Naive thymus-derived CD8-positive, alpha-beta T cell (primary cell): ENCODE measurements at regions not wholly inside any gene's neighbourhood (a gene's known extent, or its start where the extent isn't known, plus 50 kb on each side); places are given as distances from the start of the nearest gene placed in this dataset.
"Not testable (repeated sequence)": the region's sequence is repeated elsewhere in the genome, so short reads cannot be mapped to it uniquely, and the experiment has no call there.

Experiments used
- ATAC-seq, 2 donors: fragments of 150-1000 bp; cut with Tn5 transposase in 1 of 2; sonication (Bioruptor Pico), chemical (Tn5 transposase) in 1 of 2; 1 replicate in 1 of 2; 2 replicates in 1 of 2; pipeline ENCODE4 v1.10.0; 2021; ENCODE audit warnings: mild to moderate bottlenecking in 2 of 2, moderate library complexity in 2 of 2
- POLR2A ChIA-PET: fragments of 350-600 bp; sonication (Branson Sonifier 250); formaldehyde crosslinking; loops from one replicate; lab custom pipeline; 2021; ENCODE audit warnings: antibody characterized with exemption; lab: Charles Lee
- DNase-seq, 10 donors: peaks; one replicate each; pipeline versions ENCODE4 v3.0.0 to v3.0.0-alpha.2; 2020 to 2022
- H3K27ac Mint-ChIP-seq, 10 donors: one replicate each; pipeline ENCODE4 v1.8.0; 2020 to 2022; ENCODE audit warnings: mild to moderate bottlenecking in 10 of 10, mixed read lengths in 10 of 10, moderate library complexity in 4 of 10, inconsistent platforms in 1 of 10
- H3K27me3 Mint-ChIP-seq, 5 donors: one replicate each; pipeline ENCODE4 v1.8.0; 2021 to 2022; ENCODE audit warnings: mixed read lengths in 5 of 5
- H3K36me3 Mint-ChIP-seq, 3 donors: one replicate each; pipeline ENCODE4 v1.8.0; 2020 to 2022; ENCODE audit warnings: mixed read lengths in 3 of 3, mild to moderate bottlenecking in 2 of 3, inconsistent platforms in 1 of 3
- H3K4me1 Mint-ChIP-seq, 4 donors: one replicate each; pipeline ENCODE4 v1.8.0; 2021 to 2022; ENCODE audit warnings: mixed read lengths in 4 of 4
- H3K4me3 Mint-ChIP-seq, 10 donors: one replicate each; pipeline ENCODE4 v1.8.0; 2020 to 2022; ENCODE audit warnings: mild to moderate bottlenecking in 10 of 10, mixed read lengths in 10 of 10, moderate library complexity in 6 of 10, inconsistent platforms in 1 of 10
- H3K9me3 Mint-ChIP-seq, 9 donors: one replicate each; pipeline ENCODE4 v1.8.0; 2020 to 2022; ENCODE audit warnings: mixed read lengths in 9 of 9, mild to moderate bottlenecking in 3 of 9, inconsistent platforms in 1 of 9, moderate library complexity in 1 of 9

- Mint-ChIP-seq H3K9me3 (no peaks in the 10 kb centered on the region), H3K27ac (no peak overlapping the region), H3K27me3 (no peaks in the 10 kb centered on the region), H3K36me3 (no peaks in the 10 kb centered on the region), H3K4me3 (no peak overlapping the region), H3K4me1 (no peaks in the 10 kb centered on the region)
- DNase-seq, result no peak
- POLR2A ChIA-PET, result no interaction called here
- ATAC-seq, result no peak
Measured at GRCh38 chr4:110853242-110853641, 230.4 kb upstream of the PITX2 start.

- DNase-seq, result no peak
- H3K4me1 Mint-ChIP-seq, result no peaks in the 10 kb centered on the region
- H3K36me3 Mint-ChIP-seq, result no peaks in the 10 kb centered on the region
- POLR2A ChIA-PET, result no interaction called here
- peaks cover 0 to under 1% (median 0%) of the 10 kb centered on the region in 9 donors for H3K9me3 Mint-ChIP-seq
- no peaks in the 10 kb centered on the region for H3K27me3 Mint-ChIP-seq
- no peak overlapping the region for H3K27ac Mint-ChIP-seq
- no peak for ATAC-seq
- H3K4me3 Mint-ChIP-seq, result no peak overlapping the region
Measured at GRCh38 chr4:110854021-110854678, 231.3 kb upstream of the PITX2 start.

GRCh38 chr4:110860125-110860524, 237.2 kb upstream of the PITX2 start:
- no peak for ATAC-seq

GRCh38 chr4:110860901-110861300, 238.0 kb upstream of the PITX2 start:
- Mint-ChIP-seq H3K4me1 (no peaks in the 10 kb centered on the region), H3K27ac (no peak overlapping the region), H3K4me3 (no peak overlapping the region), H3K27me3 (no peaks in the 10 kb centered on the region), H3K36me3 (no peaks in the 10 kb centered on the region), H3K9me3 (peaks cover 0 to 3% (median 0%) of the 10 kb centered on the region in 9 donors)
- POLR2A ChIA-PET, result no interaction called here
- DNase-seq, result no peak
- ATAC-seq, result no peak

More at GRCh38 chr4:110860125-110860524, 237.2 kb upstream of the PITX2 start:
- no peak for DNase-seq
- no peak overlapping the region for H3K4me3 Mint-ChIP-seq
- H3K27me3 Mint-ChIP-seq, result no peaks in the 10 kb centered on the region
- POLR2A ChIA-PET, result no interaction called here
- no peaks in the 10 kb centered on the region for H3K4me1 Mint-ChIP-seq
- no peaks in the 10 kb centered on the region for H3K36me3 Mint-ChIP-seq
- H3K9me3 Mint-ChIP-seq, result peaks cover 0 to 3% (median 0%) of the 10 kb centered on the region in 9 donors
- H3K27ac Mint-ChIP-seq, result no peak overlapping the region

- no peaks in the 10 kb centered on the region for H3K36me3 Mint-ChIP-seq
- peaks cover 0 to 5% (median 2%) of the 10 kb centered on the region in 9 donors for H3K9me3 Mint-ChIP-seq
- no peak overlapping the region for H3K4me3 Mint-ChIP-seq
- H3K4me1 Mint-ChIP-seq, result no peaks in the 10 kb centered on the region
- H3K27ac Mint-ChIP-seq, result no peak overlapping the region
- H3K27me3 Mint-ChIP-seq, result no peaks in the 10 kb centered on the region
- POLR2A ChIA-PET, result no interaction called here
- DNase-seq (no peak), ATAC-seq (no peak)
Measured at GRCh38 chr4:110865611-110866259, 242.9 kb upstream of the PITX2 start.

- H3K27me3 Mint-ChIP-seq, result no peaks in the 10 kb centered on the region
- no peak overlapping the region for H3K27ac Mint-ChIP-seq
- POLR2A ChIA-PET, result no interaction called here
- no peaks in the 10 kb centered on the region for H3K36me3 Mint-ChIP-seq
- ATAC-seq (no peak), DNase-seq (no peak)
- peaks cover 0 to 5% (median 1%) of the 10 kb centered on the region in 9 donors for H3K9me3 Mint-ChIP-seq
- no peaks in the 10 kb centered on the region for H3K4me1 Mint-ChIP-seq
- no peak overlapping the region for H3K4me3 Mint-ChIP-seq
Measured at GRCh38 chr4:110867251-110867960, 244.5 kb upstream of the PITX2 start.

GRCh38 chr4:110867981-110868720, 245.3 kb upstream of the PITX2 start:
- ATAC-seq (no peak), DNase-seq (no peak)
- Mint-ChIP-seq H3K27me3 (no peaks in the 10 kb centered on the region), H3K27ac (no peak overlapping the region), H3K4me3 (no peak overlapping the region), H3K4me1 (no peaks in the 10 kb centered on the region), H3K9me3 (peaks cover 0 to 5% (median 1%) of the 10 kb centered on the region in 9 donors), H3K36me3 (no peaks in the 10 kb centered on the region)
- POLR2A ChIA-PET, result no interaction called here

- ATAC-seq (no peak), DNase-seq (no peak)
- POLR2A ChIA-PET, result no interaction called here
- peaks cover 0 to 5% (median 1%) of the 10 kb centered on the region in 9 donors for H3K9me3 Mint-ChIP-seq
- no peak overlapping the region for H3K4me3 Mint-ChIP-seq
- no peaks in the 10 kb centered on the region for H3K36me3 Mint-ChIP-seq
- H3K4me1 Mint-ChIP-seq, result no peaks in the 10 kb centered on the region
- H3K27me3 Mint-ChIP-seq, result no peaks in the 10 kb centered on the region
- no peak overlapping the region for H3K27ac Mint-ChIP-seq
Measured at GRCh38 chr4:110869114-110869513, 246.2 kb upstream of the PITX2 start.

- H3K4me3 Mint-ChIP-seq, result no peak overlapping the region
- H3K27me3 Mint-ChIP-seq, result no peaks in the 10 kb centered on the region
- no peaks in the 10 kb centered on the region for H3K36me3 Mint-ChIP-seq
- DNase-seq, result no peak
- H3K4me1 Mint-ChIP-seq, result no peaks in the 10 kb centered on the region
- H3K9me3 Mint-ChIP-seq, result peaks cover 0 to 5% (median 1%) of the 10 kb centered on the region in 9 donors
- H3K27ac Mint-ChIP-seq, result no peak overlapping the region
- POLR2A ChIA-PET, result no interaction called here
- ATAC-seq, result no peak
Measured at GRCh38 chr4:110869862-110870572, 247.1 kb upstream of the PITX2 start.

GRCh38 chr4:110876214-110876613, 253.3 kb upstream of the PITX2 start:
- H3K27ac Mint-ChIP-seq, POLR2A ChIA-PET, H3K4me3 Mint-ChIP-seq, DNase-seq, H3K27me3 Mint-ChIP-seq, H3K36me3 Mint-ChIP-seq, H3K4me1 Mint-ChIP-seq, ATAC-seq: not testable (repeated sequence)
- peaks cover 0 to 15% (median 4%) of the 10 kb centered on the region in 9 donors for H3K9me3 Mint-ChIP-seq

- POLR2A ChIA-PET, result no interaction called here
- H3K4me1 Mint-ChIP-seq, result no peaks in the 10 kb centered on the region
- no peak overlapping the region for H3K4me3 Mint-ChIP-seq
- peaks cover 0 to 4% (median 2%) of the 10 kb centered on the region in 3 donors for H3K36me3 Mint-ChIP-seq
- peaks cover 0 to 2% (median 0%) of the 10 kb centered on the region in 5 donors for H3K27me3 Mint-ChIP-seq
- ATAC-seq (no peak), DNase-seq (no peak)
- no peak overlapping the region for H3K27ac Mint-ChIP-seq
- H3K9me3 Mint-ChIP-seq, result peaks cover 0 to 15% (median 4%) of the 10 kb centered on the region in 9 donors
Measured at GRCh38 chr4:110876866-110877265, 254.0 kb upstream of the PITX2 start.

- no peak overlapping the region for H3K4me3 Mint-ChIP-seq
- H3K27ac Mint-ChIP-seq, result no peak overlapping the region
- H3K9me3 Mint-ChIP-seq, result peaks cover 0 to 15% (median 4%) of the 10 kb centered on the region in 9 donors
- ATAC-seq, result no peak
- H3K36me3 Mint-ChIP-seq, result peaks cover 0 to 4% (median 2%) of the 10 kb centered on the region in 3 donors
- peaks cover 0 to 2% (median 0%) of the 10 kb centered on the region in 5 donors for H3K27me3 Mint-ChIP-seq
- POLR2A ChIA-PET, result no interaction called here
- H3K4me1 Mint-ChIP-seq, result no peaks in the 10 kb centered on the region
- DNase-seq, result no peak
Measured at GRCh38 chr4:110877778-110878370, 255.0 kb upstream of the PITX2 start.
